ENCODE measurements at regions not wholly inside any gene's neighbourhood (a gene's known extent, or its start where the extent isn't known, plus 50 kb on each side); places are given as distances from the start of the nearest gene placed in this dataset.

- Histone ChIP-seq H3K4me2 (no peak overlapping the region), H3K36me3 (ENCODE audit: insufficient read depth) (no peaks in the 10 kb centered on the region), H4K20me1 (replicated peaks; ENCODE audit: insufficient read depth) (no peaks in the 10 kb centered on the region), H3K27me3 (ENCODE audit: insufficient read depth) (no peaks in the 10 kb centered on the region), H3K79me2 (replicated peaks; ENCODE audit: insufficient read depth) (no peaks in the 10 kb centered on the region), H3K4me1 (ENCODE audit: insufficient read depth) (no peaks in the 10 kb centered on the region), H3K4me3 (no peak overlapping the region), H3K27ac (ENCODE audit: low read depth) (no peak overlapping the region), H3K9me2 (ENCODE audit: insufficient read depth) (no peaks in the 10 kb centered on the region), H3F3A (replicated peaks; ENCODE audit: low read depth) (no peaks in the 10 kb centered on the region), H2AFZ (no peak overlapping the region)
- no peaks in the 10 kb centered on the region for H3K4me1 Mint-ChIP-seq
- H3K9me3 Mint-ChIP-seq = peaks cover 26% of the 10 kb centered on the region
- peaks cover 3% of the 10 kb centered on the region; the same call in 2 of the 3 replicates for H3K36me3 Mint-ChIP-seq (ENCODE audit: low read depth)
- DNase-seq (ENCODE audit: low spot score) (no peak), ATAC-seq (no peak)
- H3K4me3 Mint-ChIP-seq = no peak overlapping the region
- H3K27ac Mint-ChIP-seq = no peak overlapping the region
- no peak for TF ChIP-seq CREB1 (CRISPR knock-in tag; IDR thresholded peaks at IDR 0.05; ENCODE audit: low read depth)
- no peak for TF ChIP-seq POLR2AphosphoS5 (IDR thresholded peaks at IDR 0.05; ENCODE audit: low read depth)
- no peak for TF ChIP-seq ETS1 (IDR thresholded peaks at IDR 0.05)
- no peak for TF ChIP-seq CTCF (conservative IDR thresholded peaks at IDR 0.05; ENCODE audit: low read depth in 2 of 2)
- TF ChIP-seq ZNF462 (CRISPR knock-in tag; IDR thresholded peaks at IDR 0.05) = no peak
- peaks cover 2% of the 10 kb centered on the region for H3K27me3 Mint-ChIP-seq (ENCODE audit: insufficient read depth, low read depth, poor library complexity)
Measured at GRCh38 chr14:30017370-30017993, 89.8 kb upstream of the PRKD1 start.

Data from GM23338 (cell line).